DND-41 (cell line): ENCODE measurements at regions not wholly inside any gene's neighbourhood (a gene's known extent, or its start where the extent isn't known, plus 50 kb on each side); places are given as distances from the start of the nearest gene placed in this dataset.

Experiments
- ATAC-seq: fragments of 200-7000 bp; cut with Tn5 transposase; 3 replicates; pipeline ENCODE4 v1.9.1; 2021; ENCODE audit warnings: low read depth; ENCODE audit not compliant: insufficient read depth
- DNase-seq: peaks from one replicate; pipeline ENCODE4 v3.0.0-alpha.2; 2020
- H2AFZ ChIP-seq: 2 replicates; pipeline ENCODE4 v1.6.0; 2012; ENCODE audit warnings: low read depth, low read length
- H3K27ac ChIP-seq: 2 replicates; pipeline ENCODE4 v1.5.1; 2012; ENCODE audit warnings: low read length, inconsistent platforms
- H3K27me3 ChIP-seq: fragments of 200-600 bp; sonication (generic); 2 replicates; pipeline ENCODE4 v1.6.0; 2012; ENCODE audit warnings: low read length, mild to moderate bottlenecking, inconsistent platforms; ENCODE audit not compliant: insufficient read depth, poor library complexity
- H3K36me3 ChIP-seq: 2 replicates; pipeline ENCODE4 v1.5.1; 2012; ENCODE audit warnings: low read length, inconsistent platforms; ENCODE audit not compliant: insufficient read depth
- H3K4me1 ChIP-seq: 2 replicates; pipeline ENCODE4 v1.5.1; 2012; ENCODE audit warnings: mild to moderate bottlenecking, low read length; ENCODE audit not compliant: insufficient read depth
- H3K4me2 ChIP-seq: 2 replicates; pipeline ENCODE4 v1.6.0; 2012; ENCODE audit warnings: mild to moderate bottlenecking, moderate library complexity, low read length, inconsistent platforms; ENCODE audit not compliant: insufficient read depth
- H3K4me3 ChIP-seq, 2 experiments: fragments of 200-600 bp in 1 of 2; shearing (Covaris generic) in 1 of 2; 2 replicates each; pipeline ENCODE4 v1.5.1; 2012 to 2016; ENCODE audit warnings: inconsistent platforms in 2 of 2, low read length in 2 of 2, mild to moderate bottlenecking in 2 of 2, low read depth in 1 of 2, moderate library complexity in 1 of 2
- H3K79me2 ChIP-seq: 2 replicates; pipeline ENCODE4 v1.6.0; 2012; ENCODE audit warnings: low read length, inconsistent platforms; ENCODE audit not compliant: insufficient read depth
- H3K9ac ChIP-seq: 2 replicates; pipeline ENCODE4 v1.6.0; 2012; ENCODE audit warnings: low read depth, mild to moderate bottlenecking, inconsistent platforms, low read length, moderate library complexity
- H3K9me3 ChIP-seq: 2 replicates; pipeline ENCODE4 v1.5.1; 2012; ENCODE audit warnings: low read length, moderate library complexity, mild to moderate bottlenecking, inconsistent platforms; ENCODE audit not compliant: insufficient read depth, severe bottlenecking
- H4K20me1 ChIP-seq: 2 replicates; pipeline ENCODE4 v1.6.0; 2012; ENCODE audit warnings: low read length; ENCODE audit not compliant: insufficient read depth
- CTCF ChIP-seq: IDR thresholded peaks from 2 replicates; pipeline ENCODE4 v1.5.1; 2012; ENCODE audit warnings: borderline replicate concordance, low read length, moderate library complexity, mild to moderate bottlenecking; ENCODE audit not compliant: poor library complexity, severe bottlenecking; ENCODE audit errors: extremely low read depth
- EZH2 ChIP-seq: IDR thresholded peaks from 3 replicates; pipeline ENCODE4 v1.6.1; 2012; ENCODE audit warnings: borderline replicate concordance, low read depth, mild to moderate bottlenecking, moderate library complexity, low read length, inconsistent platforms; ENCODE audit not compliant: severe bottlenecking

- ATAC-seq (no peak), DNase-seq (no peak)
- no peak overlapping the region for H3K4me2 ChIP-seq
- H3K9ac ChIP-seq, result no peak overlapping the region
- H3K27ac ChIP-seq, result no peak overlapping the region
- H3K4me3 ChIP-seq, result no peak overlapping the region
- peaks cover 8% of the 10 kb centered on the region for H3K4me1 ChIP-seq
- H3K9me3 ChIP-seq, result no peaks in the 10 kb centered on the region
- no peak overlapping the region for H2AFZ ChIP-seq
- H3K36me3 ChIP-seq, result no peaks in the 10 kb centered on the region
- no peaks in the 10 kb centered on the region for H3K27me3 ChIP-seq
- no peaks in the 10 kb centered on the region for H4K20me1 ChIP-seq
- TF ChIP-seq CTCF (no peak), EZH2 (no peak)
- no peaks in the 10 kb centered on the region for H3K79me2 ChIP-seq
Observed at GRCh38 chr6:6851949-6852261, 255.9 kb upstream of the RREB1 start.

- Histone ChIP-seq H3K4me1 (peaks cover 8% of the 10 kb centered on the region), H3K9ac (no peak overlapping the region), H3K27ac (no peak overlapping the region), H3K27me3 (no peaks in the 10 kb centered on the region), H4K20me1 (no peaks in the 10 kb centered on the region), H3K79me2 (no peaks in the 10 kb centered on the region), H3K36me3 (no peaks in the 10 kb centered on the region), H3K4me2 (peak overlapping the region; percentile 2; the same call in 1 of the 2 replicates), H3K4me3 (no peak overlapping the region), H2AFZ (peak overlapping the region; percentile 10; the same call in 1 of the 2 replicates), H3K9me3 (no peaks in the 10 kb centered on the region)
- ATAC-seq (peak; percentile 80), DNase-seq (peak; percentile 44)
- TF ChIP-seq EZH2 (no peak), CTCF (no peak)
Observed at GRCh38 chr6:6856538-6857523, 250.9 kb upstream of the RREB1 start.

- Histone ChIP-seq H3K27me3 (no peaks in the 10 kb centered on the region), H3K4me2 (no peak overlapping the region), H4K20me1 (no peaks in the 10 kb centered on the region), H3K9me3 (no peaks in the 10 kb centered on the region), H3K4me1 (peaks cover 8% of the 10 kb centered on the region), H2AFZ (no peak overlapping the region), H3K27ac (no peak overlapping the region), H3K36me3 (no peaks in the 10 kb centered on the region), H3K4me3 (no peak overlapping the region), H3K79me2 (no peaks in the 10 kb centered on the region), H3K9ac (no peak overlapping the region)
- no peak for DNase-seq
- no peak for TF ChIP-seq EZH2
- ATAC-seq, result no peak
Observed at GRCh38 chr6:6857528-6857927, 250.2 kb upstream of the RREB1 start.

- no peak overlapping the region for H3K4me3 ChIP-seq
- H3K9ac ChIP-seq, result no peak overlapping the region
- TF ChIP-seq EZH2 (no peak), CTCF (no peak)
- no peaks in the 10 kb centered on the region for H3K27me3 ChIP-seq
- no peak overlapping the region for H3K4me2 ChIP-seq
- ATAC-seq (no peak), DNase-seq (no peak)
- H4K20me1 ChIP-seq, result no peaks in the 10 kb centered on the region
- no peaks in the 10 kb centered on the region for H3K36me3 ChIP-seq
- no peak overlapping the region for H2AFZ ChIP-seq
- H3K9me3 ChIP-seq, result no peaks in the 10 kb centered on the region
- peaks cover 8% of the 10 kb centered on the region for H3K4me1 ChIP-seq
- H3K27ac ChIP-seq, result no peak overlapping the region
- no peaks in the 10 kb centered on the region for H3K79me2 ChIP-seq
Observed at GRCh38 chr6:6858533-6858982, 249.2 kb upstream of the RREB1 start.
